GM19395 (cell line): ENCODE measurements at regions not wholly inside any gene's neighbourhood (a gene's known extent, or its start where the extent isn't known, plus 50 kb on each side); places are given as distances from the start of the nearest gene placed in this dataset.
A peak's percentile ranks its signal among the peaks of the same experiment; 100 is the strongest.

ENCODE experiments used
- ATAC-seq: cut with Tn5 transposase; IDR thresholded peaks from one replicate; pipeline ENCODE4 v1.9.1; 2021; ENCODE audit warnings: mild to moderate bottlenecking, moderate library complexity; ENCODE audit not compliant: unreplicated experiment

- ATAC-seq: no peak
These were observed 104.9 kb downstream of the FEM1C start for GRCh38 chr5:115439639-115440038.

- ATAC-seq: no peak
These were observed 105.5 kb downstream of the FEM1C start for GRCh38 chr5:115439042-115439441.

- no peak for ATAC-seq
These were observed 108.5 kb downstream of the FEM1C start for GRCh38 chr5:115435778-115436712.

- ATAC-seq: no peak
These were observed 109.4 kb downstream of the FEM1C start for GRCh38 chr5:115435065-115435777.

DNA sequence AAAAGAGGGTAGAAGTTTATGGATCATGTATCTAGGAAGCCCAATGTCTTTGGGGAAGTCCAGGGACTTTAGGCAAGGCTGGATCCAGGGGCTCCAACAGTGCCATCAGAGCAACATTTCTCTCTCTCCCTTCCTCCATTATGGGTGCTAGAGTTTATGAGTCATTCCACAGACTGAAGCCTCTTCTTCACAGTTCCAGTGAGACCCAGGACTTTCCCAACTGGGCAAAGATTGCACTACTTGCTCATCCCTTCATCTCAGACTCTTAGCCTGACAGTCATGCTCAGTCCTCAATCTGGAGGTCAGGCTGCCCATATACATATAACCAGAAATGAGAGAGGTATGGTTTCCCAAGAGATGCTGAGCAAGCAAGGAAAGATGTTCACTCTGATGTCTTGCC is 110.7 kb downstream of the FEM1C start:
- no peak for ATAC-seq

- no peak for ATAC-seq
These were observed 111.9 kb downstream of the FEM1C start for GRCh38 chr5:115432691-115433090.

DNA sequence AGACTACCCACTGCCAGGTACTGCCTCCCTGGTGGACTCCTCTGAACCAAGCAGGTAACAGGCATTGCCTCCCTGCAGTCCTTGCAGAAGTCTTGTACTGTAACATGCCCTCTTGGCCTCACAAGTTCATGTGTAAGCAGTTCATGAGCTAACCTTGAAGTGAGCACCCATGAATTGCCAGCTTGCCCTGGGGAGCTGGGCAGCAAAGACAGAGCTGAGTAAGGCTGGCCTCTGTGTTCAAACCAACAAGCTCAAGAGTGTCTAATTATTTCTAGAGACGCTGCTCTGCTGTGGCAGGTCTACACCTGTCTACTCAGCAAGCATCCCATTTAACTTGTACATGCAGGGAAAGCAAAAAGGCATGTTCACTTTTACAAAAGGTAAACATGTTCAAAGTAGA is 113.5 kb downstream of the FEM1C start:
- no peak for ATAC-seq

GRCh38 chr5:115430374-115430773 is 114.2 kb downstream of the FEM1C start:
- ATAC-seq: no peak

GRCh38 chr5:115429345-115429940 is 115.1 kb downstream of the FEM1C start:
- ATAC-seq: no peak

- ATAC-seq: no peak
These were observed 115.9 kb downstream of the FEM1C start for GRCh38 chr5:115428676-115429075.

GRCh38 chr5:115428248-115428647 is 116.3 kb downstream of the FEM1C start:
- ATAC-seq: no peak

- no peak for ATAC-seq
These were observed 120.1 kb downstream of the FEM1C start for GRCh38 chr5:115424446-115424845.

GRCh38 chr5:115424030-115424429 is 120.5 kb downstream of the FEM1C start:
- ATAC-seq: no peak

DNA sequence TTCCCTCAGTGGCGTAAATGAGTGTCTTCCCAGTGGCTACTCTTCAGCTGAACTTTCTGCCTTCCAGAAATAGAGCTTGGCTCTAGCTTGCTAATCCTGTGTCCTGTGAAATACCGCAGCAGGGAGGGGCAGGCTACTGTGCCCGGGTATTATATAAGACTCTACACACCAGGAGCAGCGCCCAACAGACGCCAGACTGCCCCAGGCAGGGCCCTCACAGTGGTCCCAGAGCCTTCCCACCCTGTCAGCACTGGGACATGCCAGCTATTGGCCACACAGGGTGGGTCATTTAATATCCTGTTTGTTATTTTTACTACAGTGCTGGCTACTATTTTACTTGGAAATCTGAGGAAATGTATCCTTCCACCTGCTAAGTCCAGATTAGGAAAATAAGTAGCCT is 121.0 kb downstream of the FEM1C start:
- ATAC-seq: no peak

DNA sequence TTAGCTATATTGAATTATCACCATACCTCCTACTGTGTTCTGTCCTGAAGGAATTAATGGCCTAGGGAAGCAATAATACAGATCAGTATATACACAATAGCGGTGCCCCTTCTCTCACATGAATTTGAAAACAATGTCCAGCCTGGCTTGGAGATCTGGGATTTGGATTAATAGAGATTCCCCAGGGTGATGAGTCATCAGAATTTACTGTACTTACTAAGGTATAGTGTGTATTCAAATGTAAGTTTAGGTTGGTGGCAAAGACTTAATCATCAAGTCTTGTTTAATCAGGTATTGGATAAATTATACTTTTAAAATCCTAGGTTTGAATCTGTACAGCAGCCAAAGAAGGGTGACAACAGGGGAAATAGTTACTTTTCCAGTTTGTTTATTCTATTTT is 121.5 kb downstream of the FEM1C start:
- ATAC-seq: no peak

DNA sequence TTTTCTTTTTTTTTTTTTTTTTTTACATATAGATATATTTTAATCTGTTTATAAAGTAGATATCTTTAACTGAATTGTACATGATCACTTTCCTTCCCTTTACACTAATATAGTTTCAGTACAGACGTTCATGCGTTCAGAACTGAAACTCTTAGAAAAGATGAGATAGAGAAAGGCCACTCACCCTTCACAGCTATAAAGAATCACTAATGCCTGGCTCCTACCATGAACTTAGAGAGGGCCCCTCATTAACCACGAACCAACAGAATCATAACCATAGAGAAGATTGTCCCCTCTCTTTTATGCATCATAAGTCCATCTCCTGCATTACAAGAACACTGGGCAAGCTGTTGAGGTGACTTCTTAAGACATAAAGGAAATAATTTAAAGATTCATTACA is 123.8 kb downstream of the FEM1C start:
- peak; percentile 88 for ATAC-seq

GRCh38 chr5:115419846-115420585 is 123.6 kb upstream of the CCDC112 start:
- no peak for ATAC-seq

DNA sequence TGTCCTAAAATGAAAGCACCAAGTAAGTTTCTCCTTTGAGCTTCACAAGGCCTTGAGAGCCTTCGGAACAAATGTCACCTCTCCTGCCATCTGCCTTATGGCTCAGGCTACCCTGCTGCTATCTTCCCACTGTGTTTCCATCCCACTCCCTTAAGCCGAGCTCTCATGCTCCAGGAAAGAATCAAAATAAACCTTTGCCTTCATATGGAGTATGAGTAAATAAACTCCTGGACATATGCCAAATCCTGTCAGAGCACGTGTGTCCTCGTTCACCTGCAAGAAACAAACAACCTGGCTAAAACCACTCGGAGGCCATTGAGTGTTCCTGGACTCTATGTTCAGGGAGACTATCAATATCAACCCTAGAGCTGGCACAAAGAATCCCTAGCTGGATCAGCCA is 122.3 kb upstream of the CCDC112 start:
- ATAC-seq: no peak

- ATAC-seq: no peak
These were observed 120.6 kb upstream of the CCDC112 start for GRCh38 chr5:115417076-115417475.

GRCh38 chr5:115415143-115415491 is 118.7 kb upstream of the CCDC112 start:
- ATAC-seq: no peak
